WTC11 (cell line): ENCODE measurements at regions not wholly inside any gene's neighbourhood (a gene's known extent, or its start where the extent isn't known, plus 50 kb on each side); places are given as distances from the start of the nearest gene placed in this dataset.

Source experiments
- ATAC-seq: fragments of 200-7000 bp; cut with Tn5 transposase; 2 replicates; pipeline ENCODE4 v1.10.0; 2021; ENCODE audit warnings: mild to moderate bottlenecking, moderate library complexity
- CTCF ChIA-PET: fragments of 300-600 bp; sonication (Branson Sonifier 250); formaldehyde crosslinking; loops from one replicate; lab custom pipeline; 2021; ENCODE audit warnings: antibody characterized with exemption; lab: Charles Lee
- POLR2A ChIA-PET: fragments of 350-600 bp; sonication (Branson Sonifier 250); formaldehyde crosslinking; loops from one replicate; lab custom pipeline; 2021; ENCODE audit warnings: antibody characterized with exemption; lab: Charles Lee
- DNase-seq: peaks from one replicate; pipeline ENCODE4 v3.0.0; 2021; ENCODE audit warnings: low spot score
- H3K27ac Mint-ChIP-seq: 2 replicates; pipeline ENCODE4 v1.8.0; 2021; ENCODE audit warnings: mixed read lengths
- H3K27me3 Mint-ChIP-seq: 2 replicates; pipeline ENCODE4 v1.8.0; 2021; ENCODE audit warnings: low read depth, mild to moderate bottlenecking, moderate library complexity, mixed read lengths
- H3K36me3 Mint-ChIP-seq: 2 replicates; pipeline ENCODE4 v1.8.0; 2021; ENCODE audit warnings: mixed read lengths
- H3K4me1 Mint-ChIP-seq: 2 replicates; pipeline ENCODE4 v1.8.0; 2022; ENCODE audit warnings: mixed read lengths
- H3K4me3 Mint-ChIP-seq: 2 replicates; pipeline ENCODE4 v1.8.0; 2021; ENCODE audit warnings: mild to moderate bottlenecking, moderate library complexity, mixed read lengths
- H3K9me3 Mint-ChIP-seq: 2 replicates; pipeline ENCODE4 v1.8.0; 2021; ENCODE audit warnings: mixed read lengths
- E2F4 ChIP-seq: sonication (generic); formaldehyde crosslinking; IDR thresholded peaks from 2 replicates; pipeline ENCODE4 v1.8.1; 2022; ENCODE audit warnings: low read depth, mild to moderate bottlenecking, moderate library complexity, missing genetic modification reagents, borderline replicate concordance
- FOXJ3 ChIP-seq: sonication (generic); formaldehyde crosslinking; IDR thresholded peaks from 2 replicates; pipeline ENCODE4 v1.9.0; 2021; ENCODE audit warnings: missing genetic modification reagents, mild to moderate bottlenecking, borderline replicate concordance
- HMGXB4 ChIP-seq: sonication (generic); formaldehyde crosslinking; IDR thresholded peaks from 2 replicates; pipeline ENCODE4 v1.8.1; 2023; ENCODE audit warnings: mild to moderate bottlenecking, moderate library complexity, missing genetic modification reagents
- JAZF1 ChIP-seq: fragments of 250-450 bp; sonication (Bioruptor Pico); IDR thresholded peaks from 2 replicates; pipeline ENCODE4 v1.9.0; 2021; ENCODE audit warnings: moderate library complexity, mild to moderate bottlenecking, inconsistent platforms
- NR1H2 ChIP-seq: sonication (generic); formaldehyde crosslinking; IDR thresholded peaks from 2 replicates; pipeline ENCODE4 v1.9.0; 2021; ENCODE audit warnings: mild to moderate bottlenecking, moderate library complexity, missing genetic modification reagents
- NR3C1 ChIP-seq: sonication (generic); formaldehyde crosslinking; conservative IDR thresholded peaks from 2 replicates; pipeline ENCODE4 v1.8.1; 2023; ENCODE audit warnings: low read depth, mild to moderate bottlenecking, missing genetic modification reagents
- PRDM15 ChIP-seq: sonication (generic); formaldehyde crosslinking; IDR thresholded peaks from 2 replicates; pipeline ENCODE4 v1.8.0; 2022; ENCODE audit warnings: missing genetic modification reagents
- PREB ChIP-seq: sonication (generic); formaldehyde crosslinking; IDR thresholded peaks from 2 replicates; pipeline ENCODE4 v1.8.1; 2022; ENCODE audit warnings: mild to moderate bottlenecking, missing genetic modification reagents, moderate library complexity, borderline replicate concordance
- SP1 ChIP-seq: sonication (generic); formaldehyde crosslinking; conservative IDR thresholded peaks from 2 replicates; pipeline ENCODE4 v1.8.1; 2022; ENCODE audit warnings: missing genetic modification reagents
- STAT6 ChIP-seq: sonication (generic); formaldehyde crosslinking; conservative IDR thresholded peaks from 2 replicates; pipeline ENCODE4 v1.8.1; 2023; ENCODE audit warnings: mild to moderate bottlenecking, low read depth, missing genetic modification reagents, moderate library complexity
- ZMAT4 ChIP-seq: fragments of 250-450 bp; sonication (Bioruptor Pico); IDR thresholded peaks from 2 replicates; pipeline ENCODE4 v1.9.0; 2021; ENCODE audit warnings: mild to moderate bottlenecking
- ZNF232 ChIP-seq: sonication (generic); formaldehyde crosslinking; IDR thresholded peaks from 2 replicates; pipeline ENCODE4 v1.8.0; 2022; ENCODE audit warnings: mild to moderate bottlenecking, missing genetic modification reagents
- ZNF512 ChIP-seq: sonication (generic); formaldehyde crosslinking; IDR thresholded peaks from 2 replicates; pipeline ENCODE4 v1.8.1; 2022; ENCODE audit warnings: missing genetic modification reagents, borderline replicate concordance
- ZSCAN18 ChIP-seq: fragments of 250-450 bp; sonication (Bioruptor Pico); IDR thresholded peaks from 2 replicates; pipeline ENCODE4 v2.1.2; 2022; ENCODE audit warnings: mild to moderate bottlenecking, moderate library complexity

GRCh38 chr4:180734753-180735432 lies 1508.3 kb upstream of the TENM3 start (continued):
- no peak for TF ChIP-seq STAT6 (CRISPR knock-in tag)
- TF ChIP-seq ZNF232 (CRISPR knock-in tag) = no peak
- TF ChIP-seq E2F4 (CRISPR knock-in tag) = no peak
- TF ChIP-seq NR1H2 (CRISPR knock-in tag) = no peak
- TF ChIP-seq FOXJ3 (CRISPR knock-in tag) = no peak
- TF ChIP-seq ZSCAN18 (CRISPR knock-in tag) = no peak

- ChIA-PET POLR2A (no interaction called here), CTCF (no interaction called here)
- no peak overlapping the region for H3K27ac Mint-ChIP-seq
- DNase-seq = no peak
- no peaks in the 10 kb centered on the region for H3K4me1 Mint-ChIP-seq
- H3K27me3 Mint-ChIP-seq = no peaks in the 10 kb centered on the region
- H3K4me3 Mint-ChIP-seq = no peak overlapping the region
- H3K9me3 Mint-ChIP-seq = no peaks in the 10 kb centered on the region
- no peak for ATAC-seq
- TF ChIP-seq PRDM15 = no peak
- no peaks in the 10 kb centered on the region for H3K36me3 Mint-ChIP-seq
These were observed 1501.5 kb upstream of the TENM3 start for GRCh38 chr4:180741703-180742102.

GRCh38 chr4:180745019-180745418 lies 1498.2 kb upstream of the TENM3 start:
- H3K27ac Mint-ChIP-seq = no peak overlapping the region

More at GRCh38 chr4:180745019-180745418, 1498.2 kb upstream of the TENM3 start:
- no peak overlapping the region for H3K4me3 Mint-ChIP-seq
- ChIA-PET POLR2A (no interaction called here), CTCF (interaction anchor here (0.7 kb wide), 1 partner anchor 81 kb away, joined by 3 read pairs; no protein-coding TSS in a partner anchor)
- no peaks in the 10 kb centered on the region for H3K27me3 Mint-ChIP-seq
- no peak for TF ChIP-seq SP1 (CRISPR knock-in tag)
- TF ChIP-seq HMGXB4 (CRISPR knock-in tag) = no peak
- TF ChIP-seq JAZF1 (CRISPR knock-in tag) = no peak
- no peak for TF ChIP-seq ZNF512
- no peak for TF ChIP-seq ZMAT4 (CRISPR knock-in tag)
- TF ChIP-seq PREB = no peak
- no peak for TF ChIP-seq FOXJ3 (CRISPR knock-in tag)
- no peak for TF ChIP-seq NR3C1 (CRISPR knock-in tag)
- H3K4me1 Mint-ChIP-seq = no peaks in the 10 kb centered on the region
- H3K36me3 Mint-ChIP-seq = no peaks in the 10 kb centered on the region; the same call in 1 of the 2 replicates
- ATAC-seq (no peak), DNase-seq (no peak)
- H3K9me3 Mint-ChIP-seq = peaks cover 6% of the 10 kb centered on the region
